NCI-H2196 treated with DMSO at 0.1 percent for 48 hours (cell line): ENCODE measurements at regions not wholly inside any gene's neighbourhood (a gene's known extent, or its start where the extent isn't known, plus 50 kb on each side); places are given as distances from the start of the nearest gene placed in this dataset.

Experiments used
- DNase-seq: peaks from one replicate; lab custom pipeline; 2025; ENCODE audit not compliant: unreplicated experiment; lab: John Stamatoyannopoulos, UW

DNA sequence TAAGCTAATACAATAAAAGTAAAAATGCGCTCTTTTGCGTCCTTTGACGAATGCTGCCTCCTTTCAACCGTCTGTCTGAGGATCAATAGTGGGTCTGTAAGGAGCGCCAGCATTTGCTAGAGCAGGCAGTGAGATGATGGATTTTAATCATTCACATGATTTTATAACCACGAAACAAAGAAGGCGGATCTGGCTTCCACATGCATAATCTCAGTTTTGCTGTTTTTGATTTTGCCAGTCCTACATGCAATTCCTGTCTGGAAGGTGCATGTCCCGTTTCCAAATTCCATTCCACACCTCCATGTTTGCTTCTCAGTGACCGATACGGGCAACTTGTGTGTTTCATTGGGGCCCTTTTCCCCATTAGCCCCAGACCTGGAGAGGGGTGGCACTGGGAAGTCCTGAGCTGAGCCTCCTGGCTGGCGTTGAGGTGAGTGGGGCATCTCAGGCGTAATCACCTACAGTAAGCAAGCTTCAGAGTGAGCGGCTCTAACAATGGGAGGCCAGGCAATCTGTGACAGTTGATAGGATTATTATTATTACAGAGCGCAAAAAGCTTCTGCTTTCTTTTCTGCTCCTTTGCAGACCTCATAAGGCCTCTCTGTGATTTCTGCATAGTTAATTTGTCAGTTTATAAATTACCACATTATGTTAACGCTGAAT is 405.4 kb downstream of the ZSWIM6 start:
- DNase-seq, result no peak

DNA sequence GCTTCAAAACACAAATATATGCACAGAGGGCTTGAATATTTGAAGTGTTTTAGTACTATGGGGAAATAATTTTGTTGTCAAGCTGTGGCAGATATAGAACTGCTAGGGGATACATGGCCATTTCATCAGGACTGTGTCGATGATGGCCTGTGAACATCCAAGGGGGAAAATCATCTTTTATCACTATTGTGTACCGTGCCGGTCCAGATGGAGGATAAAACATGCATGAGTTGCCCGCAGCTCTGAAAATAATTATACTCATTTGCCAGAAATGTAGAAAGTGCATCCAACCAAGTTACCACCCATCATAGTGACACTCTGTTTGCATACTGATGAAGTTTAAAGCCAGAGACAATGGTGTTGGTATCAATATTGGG is 405.9 kb downstream of the ZSWIM6 start:
- no peak for DNase-seq

DNA sequence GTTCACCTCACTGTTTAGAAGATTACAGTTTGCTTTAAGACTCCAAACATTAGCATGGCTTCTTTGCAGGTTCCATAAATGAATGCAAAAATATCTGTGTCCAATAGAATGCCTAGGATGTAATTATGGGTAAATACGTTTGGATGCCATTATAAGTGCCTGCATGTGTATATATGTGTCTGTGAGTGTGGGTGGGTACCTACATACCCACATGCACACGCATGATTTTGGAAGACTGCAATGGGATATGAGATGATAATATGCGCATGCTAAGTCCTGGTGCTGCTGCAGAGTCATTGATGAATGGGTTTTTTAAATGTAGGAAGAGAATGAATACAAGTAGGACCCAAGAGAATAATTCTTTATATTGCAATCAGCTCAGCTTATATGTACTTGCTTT is 406.4 kb downstream of the ZSWIM6 start:
- DNase-seq, result no peak

DNA sequence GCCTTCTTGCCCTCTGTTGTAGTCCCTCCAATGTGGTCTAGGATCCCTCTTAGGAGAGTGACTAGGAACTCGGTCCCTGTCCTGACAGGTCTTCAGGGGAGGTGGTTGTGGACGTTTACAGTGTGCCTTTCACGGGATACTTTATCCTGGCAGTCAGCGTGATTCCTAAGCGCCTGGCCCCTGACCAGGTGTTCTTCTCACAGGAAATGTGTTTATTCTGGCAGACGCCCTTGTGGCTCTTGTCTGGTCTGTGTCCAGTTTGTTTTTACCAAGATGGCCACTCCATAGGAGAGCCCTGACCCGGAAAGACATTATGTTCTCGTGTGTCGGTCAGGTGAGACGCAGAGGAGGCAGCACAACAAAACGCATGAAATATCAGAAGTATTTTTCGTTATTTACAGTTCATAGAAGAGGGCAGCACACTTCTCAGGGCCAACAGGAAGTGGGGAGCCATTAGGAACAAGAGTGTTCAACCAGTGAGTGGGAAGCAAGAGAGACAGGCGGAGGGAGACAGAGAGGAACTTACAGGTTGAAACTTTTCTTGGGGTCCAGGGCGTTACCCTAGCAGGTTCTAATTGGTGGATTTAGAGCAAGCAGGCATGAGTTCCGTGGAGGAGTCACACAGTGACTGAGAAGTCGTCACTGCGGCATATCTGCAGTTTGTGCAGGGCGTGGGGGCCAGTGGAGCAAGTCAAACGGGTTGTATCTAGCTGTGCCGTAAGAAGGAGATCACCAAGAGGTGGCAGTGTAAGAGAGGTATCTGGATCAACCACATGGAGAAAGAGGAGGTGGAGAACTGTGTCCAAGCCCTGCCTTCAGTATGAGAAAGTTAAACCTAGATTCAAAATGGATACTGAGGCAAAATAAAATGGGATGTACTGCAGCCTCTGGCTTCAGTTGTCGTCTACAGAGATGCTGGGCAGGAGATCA is 412.9 kb downstream of the ZSWIM6 start:
- DNase-seq, result no peak

DNA sequence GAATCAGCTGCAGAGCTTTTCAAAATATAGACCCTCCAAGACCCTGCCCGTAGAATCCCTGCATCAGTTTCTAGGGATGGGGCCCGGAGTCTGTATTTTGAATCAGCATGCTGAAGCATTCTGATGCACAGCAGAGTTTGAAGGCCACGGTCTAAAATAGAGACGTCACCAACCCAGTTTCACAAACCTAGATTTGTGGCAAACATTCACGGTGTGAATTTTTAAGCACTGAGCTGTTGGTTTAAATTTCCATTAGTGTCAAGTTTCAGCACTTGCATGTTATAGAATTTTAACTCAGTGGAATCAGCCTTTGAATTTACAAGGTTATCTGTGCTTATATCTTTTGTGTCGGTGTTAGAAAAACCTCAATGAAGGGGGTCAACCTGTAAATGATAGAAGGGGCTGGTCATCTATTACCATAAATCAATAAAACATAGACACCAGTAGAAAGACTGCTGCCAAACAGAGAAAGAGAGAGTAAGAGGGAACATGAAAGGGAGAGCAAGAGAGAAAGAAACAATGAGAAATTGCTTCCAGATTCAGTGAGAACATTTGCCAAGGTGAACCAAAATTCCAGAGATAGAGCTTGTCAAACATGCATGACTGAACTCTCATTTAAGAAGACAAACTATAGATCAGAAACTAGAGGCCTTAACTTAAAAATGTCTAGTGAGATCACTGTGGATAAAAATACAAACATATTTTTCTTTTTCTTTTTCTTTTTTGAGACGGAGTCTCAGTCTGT is 414.9 kb downstream of the ZSWIM6 start:
- DNase-seq, result no peak

DNA sequence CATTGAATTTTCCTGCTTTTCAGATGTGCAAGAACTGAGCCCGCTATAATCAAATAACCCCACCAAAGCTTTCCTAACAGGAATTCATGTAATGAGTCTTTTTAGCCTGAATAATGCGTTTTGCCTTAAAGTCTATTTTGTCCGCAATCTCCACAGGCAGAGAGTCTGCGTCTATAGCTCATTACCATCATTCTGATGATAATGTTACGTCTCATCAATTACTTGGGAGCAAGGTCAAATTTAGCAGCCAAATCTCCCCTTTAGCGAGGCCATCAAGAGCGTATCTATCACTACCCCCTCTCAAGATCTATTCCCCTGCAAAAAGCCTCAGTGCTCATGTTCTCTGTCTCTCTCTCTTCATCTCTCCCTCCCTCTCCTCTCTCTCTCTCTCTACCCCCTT is 416.1 kb downstream of the ZSWIM6 start:
- no peak for DNase-seq

DNA sequence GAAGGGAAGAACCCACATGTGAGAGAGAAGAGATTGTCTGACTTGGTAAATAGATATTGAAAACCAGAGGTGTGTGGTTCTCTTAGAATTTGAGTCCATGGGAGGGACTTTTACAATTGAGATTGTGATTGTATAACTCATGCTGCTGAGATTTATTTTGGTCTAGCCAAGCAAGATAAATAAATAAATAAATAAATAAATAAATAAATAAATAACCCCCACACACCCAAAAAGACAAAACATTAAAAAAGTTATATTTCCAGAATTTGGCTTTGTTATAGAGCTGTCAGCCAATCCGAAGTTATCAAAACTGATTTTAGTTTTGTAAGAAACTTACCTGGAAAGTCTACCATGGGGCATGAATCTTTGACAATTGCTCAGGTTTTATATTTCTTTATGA is 416.6 kb downstream of the ZSWIM6 start:
- no peak for DNase-seq

DNA sequence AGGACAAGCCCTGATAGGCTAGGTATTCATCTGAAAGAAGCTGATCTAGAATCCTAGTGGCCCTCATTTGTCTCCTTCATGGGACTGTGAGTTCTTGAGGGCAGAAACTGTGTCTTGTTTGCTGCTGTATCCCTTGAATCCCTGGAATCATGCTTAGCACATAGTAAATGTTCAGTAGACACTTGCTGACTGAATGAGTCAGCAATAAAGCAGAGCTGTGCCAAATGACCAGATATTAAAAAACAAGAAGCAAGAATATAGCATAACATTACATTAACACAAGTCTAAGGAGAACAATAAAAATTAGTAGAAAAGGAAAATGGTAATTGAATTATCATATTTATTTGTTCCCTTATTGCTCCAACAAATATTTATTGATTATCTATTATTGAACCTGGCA is 420.5 kb downstream of the ZSWIM6 start:
- no peak for DNase-seq

DNA sequence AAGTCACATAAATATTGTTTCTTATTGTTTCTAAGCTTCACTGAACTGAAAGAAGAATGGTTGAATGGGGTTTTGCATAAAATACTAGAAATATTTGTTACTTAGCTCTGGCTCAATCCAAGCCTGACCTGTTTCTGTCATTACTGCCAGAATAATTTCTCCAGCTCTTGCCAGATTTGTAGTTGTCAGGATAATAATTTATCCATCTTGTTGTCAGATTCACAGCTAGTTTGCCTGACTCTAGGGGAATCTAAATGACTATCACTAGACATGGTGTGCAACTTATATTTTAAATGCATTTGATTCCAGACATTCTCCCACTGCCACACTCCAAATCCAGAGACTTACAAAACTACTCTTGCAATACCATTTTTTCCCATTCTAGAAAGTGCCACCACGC is 422.7 kb downstream of the ZSWIM6 start:
- no peak for DNase-seq

DNA sequence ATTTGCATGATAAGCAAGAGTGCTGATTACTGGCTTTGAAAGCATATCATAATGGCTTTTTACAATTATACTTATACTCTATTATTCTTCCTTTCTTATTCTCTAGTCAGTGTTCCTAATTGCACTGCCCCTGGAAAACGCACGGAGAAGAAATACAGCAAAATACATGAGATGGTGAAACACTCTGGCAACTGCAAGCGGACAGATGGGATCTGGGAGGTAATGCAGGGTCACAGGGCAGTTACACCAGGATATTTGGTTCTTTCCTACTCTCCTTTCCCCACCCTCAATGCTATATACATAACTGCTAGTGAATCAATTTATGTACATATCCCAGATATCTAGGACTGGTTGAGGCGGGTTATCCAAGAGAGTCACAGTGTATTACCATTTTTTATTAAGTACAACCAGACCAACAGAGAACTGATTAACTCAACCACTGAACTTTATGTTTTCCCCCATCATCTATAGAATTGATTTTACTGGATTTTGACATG is 423.7 kb downstream of the ZSWIM6 start:
- DNase-seq, result no peak

DNA sequence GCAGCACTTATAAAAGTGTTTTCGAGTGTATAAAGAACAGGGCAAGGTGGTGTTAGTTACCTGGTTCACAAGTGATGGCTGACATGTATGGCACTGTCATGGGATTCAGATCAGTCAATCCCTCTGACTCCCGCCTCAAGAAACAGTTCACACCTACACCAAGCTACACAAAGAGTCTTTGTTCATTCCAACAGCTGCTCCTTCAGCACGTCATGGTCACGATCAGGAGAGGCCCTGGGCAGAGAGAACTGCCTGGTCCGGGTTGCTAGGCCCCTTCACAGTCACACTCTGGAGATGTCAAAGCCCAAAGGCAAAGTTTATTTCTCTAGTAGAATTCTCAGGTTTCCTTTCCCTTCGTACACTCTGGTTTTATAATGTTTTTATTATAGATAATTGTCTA is 426.7 kb downstream of the ZSWIM6 start:
- no peak for DNase-seq

DNA sequence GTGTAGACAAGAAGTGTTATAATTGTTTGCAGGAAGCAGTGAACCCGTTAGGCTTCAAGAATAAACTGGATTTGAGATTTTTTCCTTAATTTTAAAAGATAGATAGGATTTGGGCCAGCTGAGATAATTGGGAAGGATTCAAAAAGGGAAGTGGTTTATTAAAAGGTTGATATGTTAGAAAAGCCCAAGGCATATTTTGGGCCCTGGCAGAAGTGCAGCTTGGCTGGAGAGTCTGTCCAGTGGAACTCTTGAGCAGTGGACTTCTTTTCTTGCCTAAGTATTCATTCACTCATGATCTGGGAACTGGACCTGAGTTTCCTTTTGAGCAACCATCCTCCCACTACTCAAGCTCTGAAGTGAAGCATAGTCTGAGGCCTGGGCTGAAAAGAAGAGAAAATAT is 433.4 kb downstream of the ZSWIM6 start:
- DNase-seq, result no peak

DNA sequence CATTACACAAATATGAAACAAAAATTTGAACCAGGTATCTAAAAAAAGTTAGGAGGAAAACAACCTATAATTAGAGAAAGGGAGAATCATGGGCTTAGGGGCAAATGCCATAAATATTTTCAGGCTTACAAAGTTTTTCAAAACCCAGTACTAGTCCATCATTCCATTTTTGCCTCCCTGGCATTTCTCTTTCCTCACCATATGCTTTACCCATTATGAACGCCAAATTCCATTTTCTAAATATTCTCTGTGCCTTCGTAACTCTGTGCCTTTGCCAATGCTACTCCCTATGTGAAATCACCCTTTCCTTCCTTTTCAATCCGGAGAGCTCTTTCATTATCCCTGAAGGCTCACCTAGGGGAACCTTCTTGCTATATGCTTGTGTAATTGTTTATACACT is 434.1 kb downstream of the ZSWIM6 start:
- no peak for DNase-seq

DNA sequence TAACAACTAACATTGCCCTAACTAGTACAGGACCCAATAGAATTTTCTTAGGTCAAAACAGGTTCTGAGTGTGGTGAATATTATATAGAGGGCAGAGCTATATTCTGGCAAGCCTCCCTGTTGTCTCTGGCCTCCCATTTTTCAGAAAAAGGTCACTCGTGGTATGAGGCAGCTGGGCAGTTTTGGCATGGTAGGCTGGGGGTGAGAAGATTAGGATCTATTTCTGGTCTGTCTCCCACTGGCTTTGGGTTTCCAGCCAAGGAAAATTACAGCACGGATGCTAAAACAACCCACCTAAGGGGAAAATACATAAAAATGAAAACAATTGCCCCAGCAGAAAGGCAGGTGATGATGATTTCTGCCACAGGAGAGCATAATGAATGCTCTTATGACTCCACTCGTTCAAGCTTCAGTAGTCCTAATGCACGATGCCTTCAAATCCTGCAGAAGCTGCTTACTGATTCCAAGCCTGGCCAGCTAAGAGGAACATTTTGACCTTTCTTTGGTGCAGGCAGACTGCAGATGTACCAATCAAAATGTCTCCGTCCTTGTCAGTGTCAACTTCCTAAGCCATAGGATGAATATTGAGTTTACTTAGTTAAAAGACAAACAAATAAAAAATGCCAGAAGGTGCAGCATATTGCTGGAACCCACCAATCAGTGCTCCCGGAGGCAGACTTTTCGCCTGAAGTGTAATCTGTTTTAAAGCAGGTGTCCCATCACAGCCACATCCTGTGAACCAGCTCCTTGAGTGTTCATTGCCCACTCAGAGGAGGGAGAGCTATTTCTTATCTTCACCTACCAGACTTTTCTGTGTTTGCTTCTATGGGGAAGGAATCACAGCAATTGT is 435.4 kb downstream of the ZSWIM6 start:
- no peak for DNase-seq

DNA sequence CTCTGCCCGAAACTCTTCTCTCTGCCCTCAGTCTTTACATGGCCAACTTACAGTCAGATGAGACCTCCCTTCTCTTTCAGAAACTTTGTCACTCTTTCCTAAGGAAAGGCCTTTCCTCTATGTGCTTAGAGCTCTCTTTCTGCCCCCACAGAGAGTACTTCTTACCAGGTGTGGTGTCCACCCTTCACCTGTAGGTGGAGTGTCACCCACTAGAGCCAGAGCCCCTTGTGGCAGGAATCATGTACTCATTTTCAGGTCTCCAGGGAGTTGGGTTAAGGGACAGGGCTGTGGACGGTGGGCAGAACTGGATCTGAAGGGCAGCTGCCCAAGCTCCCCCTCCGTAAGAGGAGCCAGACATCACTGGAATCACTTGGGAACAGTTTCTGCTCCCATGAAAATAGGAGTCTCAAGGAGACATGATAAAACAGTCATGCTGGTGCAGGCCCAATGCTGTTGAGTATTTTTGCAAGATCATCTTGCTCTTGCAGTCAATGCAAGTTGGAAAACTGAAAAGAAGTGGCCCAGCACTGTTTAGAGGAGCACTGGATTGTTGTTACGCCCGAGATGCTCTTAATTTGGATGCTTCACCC is 436.7 kb downstream of the ZSWIM6 start:
- DNase-seq, result no peak

DNA sequence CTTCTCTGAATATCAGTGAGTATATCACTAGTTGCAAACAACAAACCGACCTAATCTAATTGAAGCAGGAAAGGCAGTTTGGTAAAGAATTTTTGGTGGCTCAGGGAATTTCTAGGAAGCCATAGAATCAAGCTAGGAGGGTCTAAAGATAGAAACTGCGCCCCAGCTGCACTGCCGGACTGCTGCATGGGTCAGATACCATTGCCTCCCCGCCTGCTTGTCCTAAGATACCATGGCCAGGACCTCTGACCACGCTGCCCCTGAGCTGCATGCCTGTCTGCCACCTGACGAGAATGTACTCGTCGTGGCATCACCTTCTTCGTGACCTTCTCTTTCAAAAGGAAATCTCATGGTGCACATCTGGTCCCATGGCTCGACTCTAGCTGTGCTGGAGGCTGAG is 439.0 kb downstream of the ZSWIM6 start:
- no peak for DNase-seq

DNA sequence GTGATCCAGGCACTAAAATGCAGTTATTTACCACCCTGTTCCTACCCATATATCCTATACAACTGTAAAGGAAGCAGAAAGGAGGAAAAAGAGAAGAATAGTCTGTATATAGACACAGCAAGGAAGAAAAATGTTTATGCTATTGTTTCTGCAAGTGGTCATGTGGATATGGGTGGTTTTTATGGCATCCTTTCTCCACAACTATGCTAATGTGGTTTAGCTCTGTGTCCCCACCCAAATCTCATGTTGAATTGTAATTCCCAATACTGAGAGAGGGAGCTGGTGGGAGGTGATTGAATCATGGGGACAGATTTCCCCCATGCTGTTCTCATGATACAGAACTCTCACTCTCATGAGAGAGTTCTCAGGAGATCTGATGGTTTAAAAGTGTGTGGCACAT is 439.8 kb downstream of the ZSWIM6 start:
- DNase-seq, result no peak

DNA sequence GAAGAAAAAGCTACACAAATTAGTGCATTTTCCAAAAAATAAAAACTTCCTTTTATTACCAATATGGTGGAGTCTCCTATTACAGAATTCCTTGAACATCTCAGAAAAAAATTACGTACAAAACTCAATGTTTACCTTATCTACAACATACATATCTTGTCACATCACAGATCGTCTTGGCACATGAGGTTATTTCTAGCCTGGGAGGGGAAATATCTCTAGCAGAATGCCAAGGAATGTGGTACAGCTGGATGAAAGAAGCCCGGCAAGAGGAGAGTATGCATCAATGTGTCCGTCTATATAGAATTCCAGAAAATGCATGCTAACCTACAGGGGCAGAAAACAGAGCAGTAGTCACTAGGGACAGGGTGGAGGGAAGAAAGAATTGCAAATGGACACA is 443.8 kb downstream of the ZSWIM6 start:
- no peak for DNase-seq

DNA sequence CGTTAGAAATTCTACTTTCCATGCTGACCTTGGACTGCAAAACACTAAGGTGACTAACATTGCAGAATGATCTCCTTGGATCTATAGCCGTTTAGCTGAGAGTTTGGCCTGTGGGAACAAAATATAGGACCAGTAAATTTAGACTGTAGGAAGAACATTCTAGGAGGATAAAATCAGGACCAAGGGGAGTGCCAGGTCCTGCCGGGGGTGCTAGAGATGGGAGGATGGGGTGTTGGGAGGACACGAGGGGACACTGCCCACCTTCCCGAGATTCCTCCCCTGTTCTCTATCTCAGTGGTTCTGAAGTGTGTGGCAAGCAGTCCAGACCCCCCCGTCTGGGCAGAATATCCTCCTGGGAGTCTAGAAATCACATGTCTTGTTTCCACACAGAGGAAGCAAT is 445.2 kb downstream of the ZSWIM6 start:
- no peak for DNase-seq

DNA sequence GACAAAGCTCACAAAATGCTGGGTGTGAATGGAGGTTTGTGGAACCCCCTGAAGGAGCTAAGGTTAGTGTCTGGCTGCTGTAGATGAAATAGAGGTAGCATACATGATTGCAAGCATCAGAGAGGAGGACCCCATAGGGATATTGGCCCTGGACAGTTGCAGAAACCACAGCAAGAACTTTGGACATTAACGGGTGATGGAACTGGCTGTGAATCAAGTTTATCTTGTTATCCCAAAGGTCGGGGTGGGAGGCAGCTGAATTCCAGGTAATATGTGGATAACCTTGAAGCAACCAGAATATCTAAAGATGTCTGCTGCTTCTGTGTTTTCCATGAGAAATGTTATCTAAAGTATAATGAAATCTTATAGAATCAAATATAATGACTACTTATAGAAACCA is 447.7 kb downstream of the ZSWIM6 start:
- DNase-seq, result no peak
